HEK293T (cell line): ENCODE measurements at regions not wholly inside any gene's neighbourhood (a gene's known extent, or its start where the extent isn't known, plus 50 kb on each side); places are given as distances from the start of the nearest gene placed in this dataset.

Experiments used
- CTCF ChIA-PET: fragments of 350-600 bp; formaldehyde crosslinking; extraction: SDS; loops from one replicate; lab custom pipeline; 2021; ENCODE audit warnings: antibody characterized with exemption, inconsistent platforms; lab: Yijun Ruan, JAX
- POLR2A ChIA-PET: fragments of 350-600 bp; formaldehyde crosslinking; extraction: SDS; loops from one replicate; lab custom pipeline; 2020; ENCODE audit warnings: antibody characterized with exemption, inconsistent platforms; lab: Yijun Ruan, JAX
- DNase-seq: peaks from one replicate; pipeline ENCODE4 v3.0.0; 2012; ENCODE audit warnings: mixed read lengths; ENCODE audit errors: extremely low spot score
- ARNT ChIP-seq: fragments of 450-650 bp; IDR thresholded peaks from 2 replicates; pipeline ENCODE4 v1.6.1; 2017; ENCODE audit warnings: mild to moderate bottlenecking
- BHLHE40 ChIP-seq: fragments of 450-650 bp; IDR thresholded peaks from 2 replicates; pipeline ENCODE4 v1.6.1; 2016; ENCODE audit warnings: mild to moderate bottlenecking, moderate library complexity, borderline replicate concordance
- CTBP1 ChIP-seq: fragments of 450-650 bp; IDR thresholded peaks from 2 replicates; pipeline ENCODE4 v1.6.1; 2016; ENCODE audit warnings: borderline replicate concordance
- ELF4 ChIP-seq: fragments of 450-650 bp; IDR thresholded peaks from 2 replicates; pipeline ENCODE4 v1.6.1; 2017; ENCODE audit warnings: antibody characterized with exemption
- FOXA1 ChIP-seq: fragments of 450-650 bp; IDR thresholded peaks from 2 replicates; pipeline ENCODE4 v1.6.1; 2016; ENCODE audit warnings: mild to moderate bottlenecking
- FOXK2 ChIP-seq: fragments of 450-650 bp; IDR thresholded peaks from 2 replicates; pipeline ENCODE4 v1.6.1; 2016; ENCODE audit warnings: mild to moderate bottlenecking
- FOXM1 ChIP-seq: fragments of 450-650 bp; IDR thresholded peaks from 2 replicates; pipeline ENCODE4 v1.6.1; 2017; ENCODE audit warnings: mild to moderate bottlenecking, borderline replicate concordance
- HDGF ChIP-seq: fragments of 450-650 bp; IDR thresholded peaks from 2 replicates; pipeline ENCODE4 v1.6.1; 2017; ENCODE audit warnings: antibody characterized with exemption, borderline replicate concordance
- L3MBTL2 ChIP-seq: fragments of 450-650 bp; conservative IDR thresholded peaks from 2 replicates; pipeline ENCODE4 v1.6.1; 2016; ENCODE audit warnings: mild to moderate bottlenecking
- LEF1 ChIP-seq: fragments of 450-650 bp; IDR thresholded peaks from 2 replicates; pipeline ENCODE4 v1.6.1; 2017; ENCODE audit warnings: mild to moderate bottlenecking, borderline replicate concordance
- NFRKB ChIP-seq: fragments of 450-650 bp; IDR thresholded peaks from 2 replicates; pipeline ENCODE4 v1.6.1; 2016; ENCODE audit warnings: mild to moderate bottlenecking, moderate library complexity
- SP1 ChIP-seq: fragments of 450-650 bp; IDR thresholded peaks from 2 replicates; pipeline ENCODE4 v1.6.1; 2017
- SUZ12 ChIP-seq: fragments of 450-650 bp; IDR thresholded peaks from 2 replicates; pipeline ENCODE4 v1.6.1; 2016; ENCODE audit warnings: mild to moderate bottlenecking
- TARDBP ChIP-seq: fragments of 450-650 bp; IDR thresholded peaks from 2 replicates; pipeline ENCODE4 v1.6.1; 2016
- ZNF384 ChIP-seq: fragments of 450-650 bp; IDR thresholded peaks from 2 replicates; pipeline ENCODE4 v1.6.1; 2016
- TF ChIP-seq, protein P1 (sequence below): fragments of 450-650 bp; IDR thresholded peaks from 2 replicates; pipeline ENCODE4 v1.6.1; 2016

DNA sequence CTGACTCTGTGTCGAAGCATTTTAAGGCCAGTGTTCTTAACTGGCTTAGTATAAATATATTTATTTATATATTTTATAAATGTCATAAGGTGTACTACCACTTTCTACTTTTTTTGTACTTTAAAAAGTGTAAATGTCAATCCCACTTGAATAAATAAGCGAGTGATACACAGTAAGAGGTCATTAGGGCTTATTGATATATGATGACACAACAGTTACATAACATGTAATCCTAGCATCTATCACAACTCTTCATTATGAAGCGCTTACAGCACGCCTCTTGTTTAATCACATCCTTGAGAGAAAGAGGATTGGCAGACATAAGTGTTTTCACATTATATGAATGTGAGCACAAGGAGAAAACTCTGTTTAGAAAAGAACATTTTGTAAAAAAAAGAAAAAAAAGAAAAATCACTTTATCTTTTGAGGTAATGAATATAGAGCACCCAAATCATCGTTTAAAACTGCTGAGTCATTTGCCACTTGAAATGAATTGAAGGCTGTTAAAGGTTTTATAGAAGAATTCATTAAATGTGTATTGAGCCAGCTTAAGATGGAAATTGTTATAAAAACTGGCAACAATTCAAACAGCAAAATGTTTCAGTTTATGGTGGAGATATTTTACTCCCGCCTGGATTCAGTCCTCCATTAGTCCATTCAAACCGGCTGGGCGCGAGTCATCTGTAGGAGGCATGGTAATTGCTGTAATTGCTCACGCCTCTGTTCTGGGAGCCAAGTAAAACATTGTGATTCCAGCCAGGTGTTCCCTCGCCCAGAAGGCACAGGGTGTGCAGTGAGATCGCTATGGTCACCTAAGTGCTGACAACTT, 627.3 kb upstream of the KIRREL3 start:
- ChIA-PET CTCF (no interaction called here), POLR2A (no interaction called here)
- TF ChIP-seq FOXK2: no peak
- TF ChIP-seq TARDBP: no peak
- TF ChIP-seq ARNT: no peak
- TF ChIP-seq FOXM1: no peak
- TF ChIP-seq ZNF384: no peak
- no peak for TF ChIP-seq LEF1
- TF ChIP-seq NFRKB: no peak
- no peak for TF ChIP-seq SP1
- no peak for TF ChIP-seq L3MBTL2
- no peak for TF ChIP-seq FOXA1
- no peak for TF ChIP-seq ELF4
- TF ChIP-seq SUZ12: no peak
- TF ChIP-seq, protein P1, sequence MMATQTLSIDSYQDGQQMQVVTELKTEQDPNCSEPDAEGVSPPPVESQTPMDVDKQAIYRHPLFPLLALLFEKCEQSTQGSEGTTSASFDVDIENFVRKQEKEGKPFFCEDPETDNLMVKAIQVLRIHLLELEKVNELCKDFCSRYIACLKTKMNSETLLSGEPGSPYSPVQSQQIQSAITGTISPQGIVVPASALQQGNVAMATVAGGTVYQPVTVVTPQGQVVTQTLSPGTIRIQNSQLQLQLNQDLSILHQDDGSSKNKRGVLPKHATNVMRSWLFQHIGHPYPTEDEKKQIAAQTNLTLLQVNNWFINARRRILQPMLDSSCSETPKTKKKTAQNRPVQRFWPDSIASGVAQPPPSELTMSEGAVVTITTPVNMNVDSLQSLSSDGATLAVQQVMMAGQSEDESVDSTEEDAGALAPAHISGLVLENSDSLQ: no peak
- no peak for TF ChIP-seq HDGF
- no peak for DNase-seq

DNA sequence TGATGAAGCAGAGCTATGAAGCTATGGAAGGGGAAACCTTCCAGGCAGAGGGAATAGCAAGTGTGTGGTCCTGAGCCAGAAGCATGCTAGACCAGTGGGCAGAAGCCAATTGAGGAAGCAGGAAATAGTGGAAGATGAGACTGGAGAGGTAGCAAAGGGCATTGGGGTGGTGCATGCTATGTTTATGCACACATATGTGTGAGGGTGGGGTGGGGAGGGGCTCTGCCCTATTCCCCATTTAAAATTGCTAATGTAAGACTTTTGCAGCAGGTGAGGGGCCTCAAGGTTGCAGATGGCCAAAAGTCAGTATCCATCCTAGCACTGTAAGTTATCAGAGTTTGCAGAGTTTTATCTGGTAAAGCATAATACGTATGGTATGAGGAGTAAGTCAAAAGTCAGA, 626.6 kb upstream of the KIRREL3 start:
- POLR2A ChIA-PET: no interaction called here
- no peak for DNase-seq
- TF ChIP-seq FOXK2 (no peak), HDGF (no peak), L3MBTL2 (no peak), ARNT (no peak), TARDBP (no peak), ZNF384 (no peak), ELF4 (no peak), NFRKB (no peak), LEF1 (no peak)
- TF ChIP-seq, protein P1: no peak
- CTCF ChIA-PET: no interaction called here

DNA sequence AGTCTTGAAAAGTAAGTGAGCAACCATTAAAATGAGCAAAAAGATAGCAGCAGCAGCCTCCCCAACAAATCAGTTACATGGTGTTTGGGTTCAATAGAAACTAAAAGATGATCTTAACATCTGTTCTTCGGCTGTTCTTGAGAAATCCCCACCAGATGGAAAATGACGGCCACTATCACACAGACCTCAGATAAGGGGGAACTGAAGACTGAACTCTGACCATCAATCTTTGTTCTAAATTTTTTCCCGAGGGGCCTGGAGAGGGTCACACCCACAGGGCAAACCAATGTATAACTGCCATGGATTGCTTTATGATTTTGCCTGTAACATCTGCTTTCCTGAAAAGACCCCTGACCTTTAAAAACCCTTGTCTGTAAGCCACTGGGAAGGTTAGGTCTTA, 624.8 kb upstream of the KIRREL3 start:
- TF ChIP-seq FOXM1 (no peak), NFRKB (no peak), HDGF (no peak), ARNT (no peak), L3MBTL2 (no peak), BHLHE40 (no peak), SP1 (no peak), ELF4 (no peak), ZNF384 (no peak), FOXA1 (no peak), LEF1 (no peak), CTBP1 (no peak), SUZ12 (no peak), TARDBP (no peak)
- TF ChIP-seq, protein P1: no peak
- ChIA-PET POLR2A (no interaction called here), CTCF (no interaction called here)

DNA sequence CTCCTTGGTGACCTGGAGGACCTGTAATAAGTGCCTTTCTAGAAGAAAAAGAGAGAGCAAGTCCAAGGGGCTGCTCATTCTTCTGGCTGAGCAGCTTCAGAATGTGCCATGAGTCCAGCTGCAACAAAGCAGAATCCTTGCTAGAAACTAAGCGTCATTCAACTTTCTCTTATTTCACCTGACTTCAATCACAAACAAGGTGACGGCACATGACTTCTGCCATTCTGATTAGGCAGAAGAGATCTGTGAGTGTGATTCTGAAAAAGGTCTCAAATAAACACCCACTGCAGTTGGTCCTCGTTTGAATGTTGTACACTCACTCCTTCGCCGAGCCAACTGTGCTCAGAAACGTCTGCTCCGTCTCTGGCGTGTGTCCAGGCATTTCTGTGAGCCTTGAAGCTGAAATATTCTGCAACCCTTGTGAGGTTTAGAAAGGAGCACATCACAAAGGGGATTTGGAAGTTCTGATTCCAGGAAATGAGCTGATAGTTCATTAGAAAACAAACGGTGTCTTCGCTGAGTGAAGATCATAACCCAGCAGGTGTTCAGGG, 623.8 kb upstream of the KIRREL3 start:
- POLR2A ChIA-PET: no interaction called here
- TF ChIP-seq CTBP1 (no peak), FOXK2 (no peak), BHLHE40 (no peak), NFRKB (no peak), L3MBTL2 (no peak), LEF1 (no peak), ZNF384 (no peak), FOXA1 (no peak), SP1 (no peak), HDGF (no peak), SUZ12 (no peak), ARNT (no peak), ELF4 (no peak), FOXM1 (no peak), TARDBP (no peak)
- TF ChIP-seq, protein P1: no peak
- no peak for DNase-seq
- CTCF ChIA-PET: no interaction called here

More for the DNA sequence above, 624.8 kb upstream of the KIRREL3 start:
- no peak for DNase-seq

DNA sequence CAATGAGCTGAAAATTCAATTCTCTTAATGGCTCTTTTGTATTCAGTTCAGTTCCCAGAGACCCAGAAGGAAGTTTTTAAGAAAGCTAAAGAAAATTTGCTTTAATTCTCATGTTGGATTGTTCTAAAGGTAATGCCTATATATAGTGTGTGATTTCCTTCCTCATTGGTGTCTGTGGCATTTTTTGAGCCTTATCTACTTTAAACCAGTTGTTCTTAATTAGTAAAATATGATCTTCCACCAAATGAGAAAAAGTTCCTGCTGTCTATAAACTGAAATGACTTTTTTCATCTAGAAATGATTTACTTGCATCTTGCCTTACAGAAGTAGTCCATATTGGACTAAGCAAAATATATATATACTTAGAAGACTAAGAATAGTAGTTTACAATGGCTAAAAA, 622.1 kb upstream of the KIRREL3 start:
- CTCF ChIA-PET: no interaction called here
- DNase-seq: no peak
- TF ChIP-seq FOXK2 (no peak), ARNT (no peak), ELF4 (no peak), LEF1 (no peak), CTBP1 (no peak), SUZ12 (no peak), L3MBTL2 (no peak), HDGF (no peak)
- TF ChIP-seq, protein P1: no peak
- POLR2A ChIA-PET: no interaction called here
